ENCODE measurements at regions not wholly inside any gene's neighbourhood (a gene's known extent, or its start where the extent isn't known, plus 50 kb on each side); places are given as distances from the start of the nearest gene placed in this dataset.

GRCh38 chr2:164024396-164024795, 288.6 kb upstream of the FIGN start:
- H3K4me1 Mint-ChIP-seq: peaks cover 5% of the 10 kb centered on the region
- H3K27me3 Mint-ChIP-seq (ENCODE audit: insufficient read depth): no peaks in the 10 kb centered on the region

GRCh38 chr2:164023896-164024295, 288.1 kb upstream of the FIGN start:
- TF ChIP-seq CTCF (conservative IDR thresholded peaks at IDR 0.05): no peak
- Mint-ChIP-seq H3K27ac (no peak overlapping the region), H3K9me3 (no peaks in the 10 kb centered on the region), H3K4me1 (no peaks in the 10 kb centered on the region), H3K27me3 (ENCODE audit: insufficient read depth) (no peaks in the 10 kb centered on the region), H3K4me3 (no peak overlapping the region), H3K36me3 (ENCODE audit: low read depth) (no peaks in the 10 kb centered on the region)
- no peak for DNase-seq
- H3K9ac ChIP-seq (ENCODE audit: extremely low read depth, low read length, poor library complexity, severe bottlenecking): no peak overlapping the region
- no peaks in the 10 kb centered on the region for H3K9me3 ChIP-seq (ENCODE audit: control insufficient read depth, low read length)
- H3K4me1 ChIP-seq (ENCODE audit: control insufficient read depth, insufficient read depth, low read length): no peaks in the 10 kb centered on the region
- H3K27me3 ChIP-seq (ENCODE audit: control insufficient read depth, insufficient read depth, low read length, poor library complexity, severe bottlenecking): no peaks in the 10 kb centered on the region
- H3K4me3 ChIP-seq (ENCODE audit: low read length): no peak overlapping the region
- H3K36me3 ChIP-seq (ENCODE audit: control insufficient read depth, insufficient read depth, low read length): no peaks in the 10 kb centered on the region
- H3K27ac ChIP-seq (ENCODE audit: low read depth, low read length): no peak overlapping the region
- 69 to 100% methylated on average over 1 to 2 of the region's 2 CpGs for WGBS, 2 experiments (ENCODE audit: insufficient coverage in 1 of 2, insufficient read length in 1 of 2)

More at GRCh38 chr2:164024396-164024795, 288.6 kb upstream of the FIGN start:
- no peak overlapping the region for H3K27ac ChIP-seq (ENCODE audit: low read depth, low read length)
- H3K9me3 ChIP-seq (ENCODE audit: control insufficient read depth, low read length): no peaks in the 10 kb centered on the region
- no peak for DNase-seq
- H3K36me3 ChIP-seq (ENCODE audit: control insufficient read depth, insufficient read depth, low read length): no peaks in the 10 kb centered on the region
- H3K27me3 ChIP-seq (ENCODE audit: control insufficient read depth, insufficient read depth, low read length, poor library complexity, severe bottlenecking): no peaks in the 10 kb centered on the region
- Mint-ChIP-seq H3K36me3 (ENCODE audit: low read depth) (no peaks in the 10 kb centered on the region), H3K9me3 (no peaks in the 10 kb centered on the region), H3K27ac (no peak overlapping the region), H3K4me3 (no peak overlapping the region)
- TF ChIP-seq CTCF (conservative IDR thresholded peaks at IDR 0.05): no peak
- no peak overlapping the region for H3K4me3 ChIP-seq (ENCODE audit: low read length)
- 98 to 100% methylated on average over 1 to 2 of the region's 2 CpGs for WGBS, 2 experiments (ENCODE audit: insufficient coverage in 1 of 2, insufficient read length in 1 of 2)
- no peak overlapping the region for H3K9ac ChIP-seq (ENCODE audit: extremely low read depth, low read length, poor library complexity, severe bottlenecking)
- no peaks in the 10 kb centered on the region for H3K4me1 ChIP-seq (ENCODE audit: control insufficient read depth, insufficient read depth, low read length)

GRCh38 chr2:164015328-164016123, 279.7 kb upstream of the FIGN start:
- Histone ChIP-seq H3K4me3 (ENCODE audit: low read length) (no peak overlapping the region), H3K36me3 (ENCODE audit: control insufficient read depth, insufficient read depth, low read length) (no peaks in the 10 kb centered on the region), H3K9me3 (ENCODE audit: control insufficient read depth, low read length) (no peaks in the 10 kb centered on the region), H3K9ac (ENCODE audit: extremely low read depth, low read length, poor library complexity, severe bottlenecking) (no peak overlapping the region), H3K4me1 (ENCODE audit: control insufficient read depth, insufficient read depth, low read length) (no peaks in the 10 kb centered on the region), H3K27me3 (ENCODE audit: control insufficient read depth, insufficient read depth, low read length, poor library complexity, severe bottlenecking) (no peaks in the 10 kb centered on the region), H3K27ac (ENCODE audit: low read depth, low read length) (peak overlapping the region; percentile 99)
- no peak for TF ChIP-seq CTCF (conservative IDR thresholded peaks at IDR 0.05)
- 89 to 93% methylated on average over 5 to 12 of the region's 12 CpGs for WGBS, 2 experiments (ENCODE audit: insufficient coverage in 1 of 2, insufficient read length in 1 of 2)
- H3K27me3 Mint-ChIP-seq (ENCODE audit: insufficient read depth): no peaks in the 10 kb centered on the region
- DNase-seq: no peak
- H3K36me3 Mint-ChIP-seq (ENCODE audit: low read depth): no peaks in the 10 kb centered on the region
- H3K9me3 Mint-ChIP-seq: no peaks in the 10 kb centered on the region
- H3K4me1 Mint-ChIP-seq: peaks cover 5% of the 10 kb centered on the region
- H3K27ac Mint-ChIP-seq: peak overlapping the region; percentile 18
- no peak overlapping the region for H3K4me3 Mint-ChIP-seq

Measured in endodermal cell (in vitro differentiated cells).